ENCODE measurements at regions not wholly inside any gene's neighbourhood (a gene's known extent, or its start where the extent isn't known, plus 50 kb on each side); places are given as distances from the start of the nearest gene placed in this dataset.

DNA sequence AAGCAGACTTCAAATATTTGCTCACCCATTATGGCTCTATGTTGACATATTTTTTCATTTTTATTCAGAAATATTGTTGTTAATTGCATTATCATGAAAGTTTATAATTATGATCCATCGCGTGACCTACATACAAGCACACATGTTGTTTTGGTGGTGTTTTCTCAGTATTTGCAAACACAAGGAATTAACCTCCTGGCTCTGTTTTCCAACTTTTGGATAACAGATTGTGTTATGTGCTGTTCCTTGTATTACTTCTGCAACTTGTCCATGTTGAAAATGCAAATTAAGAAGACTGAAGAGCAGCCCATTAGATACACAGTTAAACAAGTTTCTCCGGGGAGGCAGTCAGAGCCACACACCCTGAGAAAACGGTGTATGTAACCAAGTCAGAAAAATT lies 201.2 kb downstream of the SEC23A start:
- DNase-seq (ENCODE audit: low spot score), result no peak

DNA sequence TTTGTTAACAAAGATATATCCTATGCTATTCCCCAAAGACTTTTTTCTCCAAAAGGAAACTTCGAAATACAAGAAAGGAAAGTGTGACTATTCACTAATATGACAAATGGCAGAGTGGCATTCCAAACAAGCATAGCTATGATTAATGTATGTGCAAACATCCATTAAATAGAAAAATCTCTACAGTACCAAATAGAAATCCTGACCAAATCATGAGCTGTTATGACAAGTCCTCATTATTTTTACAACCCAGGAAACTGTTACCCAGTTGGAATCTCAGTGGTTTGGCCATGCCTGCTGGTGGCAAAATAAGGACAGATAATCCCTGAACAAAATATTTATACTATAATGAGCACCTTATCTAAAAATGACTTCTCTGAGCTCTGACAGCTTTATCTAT lies 202.1 kb downstream of the SEC23A start:
- DNase-seq (ENCODE audit: low spot score), result no peak

DNA sequence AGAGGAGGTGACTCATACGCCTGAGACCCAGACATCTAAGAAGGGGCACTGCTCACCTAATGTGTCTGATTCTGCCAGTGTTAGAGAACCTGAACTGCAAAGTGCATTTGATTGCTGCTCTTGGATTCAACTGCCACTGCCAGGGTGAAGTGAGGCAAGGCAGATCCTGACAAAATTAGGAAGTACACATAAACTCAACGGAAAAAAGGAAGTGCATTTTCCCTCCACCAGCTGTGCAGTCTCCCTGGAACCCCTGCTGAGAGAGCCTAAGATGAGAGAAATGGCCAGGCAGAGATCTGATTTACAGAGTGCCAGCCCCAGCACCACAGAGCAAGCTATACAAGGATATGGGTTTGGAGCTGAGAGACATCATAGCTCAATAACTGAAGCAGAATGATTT lies 215.3 kb downstream of the SEC23A start:
- DNase-seq (ENCODE audit: low spot score), result no peak

DNA sequence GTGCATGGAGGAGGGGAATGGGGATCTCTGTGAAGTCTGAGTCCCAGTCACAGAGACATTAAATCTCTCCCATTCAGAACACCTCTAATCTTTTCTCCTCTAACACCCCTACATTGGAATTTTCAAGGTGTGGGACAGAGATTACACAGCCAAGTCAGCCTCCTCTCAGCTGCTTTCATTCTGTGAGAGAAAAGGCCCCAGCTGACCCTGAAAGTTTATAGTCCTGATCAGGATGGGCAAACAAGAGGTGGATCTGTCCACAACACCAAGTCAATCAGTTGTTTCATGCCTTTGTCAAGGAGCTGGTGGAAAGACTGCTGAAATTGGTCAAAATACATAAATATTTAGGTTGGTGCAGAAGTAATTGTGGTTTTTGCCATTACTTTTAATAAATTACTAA lies 218.9 kb downstream of the SEC23A start:
- no peak for DNase-seq (ENCODE audit: low spot score)

DNA sequence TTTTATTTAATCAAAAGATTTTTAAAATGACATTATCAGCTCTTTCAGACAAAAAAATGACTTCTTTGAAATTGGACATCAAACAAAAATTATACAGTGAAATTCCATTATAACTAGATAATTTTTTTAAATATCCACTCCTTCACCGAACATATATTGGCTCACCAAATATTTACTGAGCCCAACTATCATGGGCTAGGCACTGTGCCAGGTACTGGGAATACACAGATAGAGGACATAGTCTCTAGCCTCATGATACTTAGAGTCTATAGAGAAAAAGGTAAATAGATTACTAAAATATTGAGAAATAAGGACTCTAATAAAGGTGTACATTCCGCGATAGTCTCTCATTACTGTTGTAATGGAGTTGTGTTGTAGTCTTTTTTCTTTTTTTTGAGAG lies 219.9 kb downstream of the SEC23A start:
- DNase-seq (ENCODE audit: low spot score), result no peak

DNA sequence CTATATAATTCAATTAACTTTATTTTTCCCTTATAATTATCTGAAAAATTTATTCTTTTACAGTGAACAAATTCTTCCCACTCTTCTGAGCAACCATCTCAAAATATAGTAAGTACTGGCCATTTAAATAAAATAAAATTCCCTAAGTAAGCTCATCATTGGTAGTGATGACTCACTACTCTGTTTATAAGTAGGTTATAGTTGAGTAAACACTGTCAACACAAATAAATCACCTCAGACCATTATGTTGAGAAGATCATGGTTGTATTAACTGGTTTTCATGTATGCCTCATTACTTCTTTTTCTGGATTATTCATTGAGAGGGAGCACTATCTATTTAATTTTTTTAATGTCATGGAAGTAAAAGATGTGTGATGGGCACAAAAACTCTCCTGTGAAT lies 220.5 kb downstream of the SEC23A start:
- peak; percentile 24 for DNase-seq (ENCODE audit: low spot score)

DNA sequence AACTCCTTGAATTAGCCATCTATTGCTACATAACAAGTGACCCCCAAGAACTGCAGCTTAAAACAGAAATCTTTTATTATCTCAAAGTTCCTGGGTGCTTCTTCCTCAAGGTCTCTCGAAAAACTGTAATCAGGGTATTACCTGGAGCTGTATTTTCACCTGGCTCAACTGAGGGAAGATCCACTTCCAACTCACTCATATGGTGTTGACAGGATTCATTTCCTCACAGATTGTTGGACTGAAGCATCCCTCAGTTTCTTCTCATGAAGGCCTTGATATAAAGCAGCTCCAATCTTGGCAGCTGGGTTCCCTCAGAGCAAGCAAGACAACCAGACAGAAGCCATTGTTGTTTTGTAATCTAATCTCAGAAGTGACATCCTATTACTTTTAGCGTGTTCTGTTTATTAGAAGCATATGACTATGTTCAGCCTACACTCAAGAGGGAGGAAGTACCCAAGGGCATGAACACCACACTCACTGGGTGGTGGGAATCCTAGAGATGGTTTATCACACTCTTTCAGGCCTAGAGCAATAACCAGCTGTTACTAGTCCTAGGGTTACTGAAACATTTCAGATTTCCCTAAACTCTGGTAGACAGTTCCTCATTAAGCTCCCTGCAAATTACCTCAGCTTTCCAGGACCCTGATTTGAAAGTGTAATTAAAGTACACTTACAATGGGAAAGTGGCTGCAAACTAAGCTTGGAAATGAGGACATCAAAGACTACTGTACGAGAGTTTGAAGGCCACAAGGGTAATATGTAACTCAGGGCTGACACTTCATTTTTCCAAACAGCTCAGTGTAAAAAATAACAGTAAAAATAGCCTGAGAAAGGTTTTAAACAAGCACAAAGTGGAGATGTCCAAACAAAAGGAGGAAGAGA lies 222.2 kb downstream of the SEC23A start:
- DNase-seq (ENCODE audit: low spot score), result no peak

DNA sequence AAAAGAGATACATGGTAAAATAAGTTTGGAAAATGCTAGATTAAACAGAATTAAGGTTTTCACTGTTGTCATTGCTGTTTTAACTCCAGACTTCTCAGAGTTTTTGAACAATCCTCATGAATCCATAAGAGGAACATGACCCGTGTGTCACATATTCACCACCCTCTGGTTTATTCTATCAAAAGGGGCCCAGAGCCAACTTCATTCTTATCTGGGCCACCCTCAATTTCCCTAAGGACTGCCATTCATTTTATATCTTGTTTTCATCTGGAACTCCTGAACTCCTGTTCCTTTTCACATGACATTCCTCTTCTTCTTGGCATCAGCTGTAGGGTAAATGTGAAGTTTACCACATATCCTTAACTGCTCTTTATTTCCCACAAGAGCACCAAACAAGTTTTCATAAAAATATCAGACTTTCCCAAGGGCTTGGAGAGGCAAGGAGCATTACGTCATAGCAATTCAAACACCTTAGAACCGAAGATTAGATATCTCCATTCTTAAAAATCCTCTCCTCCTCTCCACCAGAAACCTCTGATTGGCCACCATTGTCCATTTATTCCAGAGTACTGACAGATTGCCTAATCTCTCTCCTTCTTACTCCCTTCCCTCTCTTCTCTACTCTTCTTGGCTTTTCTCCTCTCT lies 225.2 kb downstream of the SEC23A start:
- DNase-seq (ENCODE audit: low spot score), result no peak

DNA sequence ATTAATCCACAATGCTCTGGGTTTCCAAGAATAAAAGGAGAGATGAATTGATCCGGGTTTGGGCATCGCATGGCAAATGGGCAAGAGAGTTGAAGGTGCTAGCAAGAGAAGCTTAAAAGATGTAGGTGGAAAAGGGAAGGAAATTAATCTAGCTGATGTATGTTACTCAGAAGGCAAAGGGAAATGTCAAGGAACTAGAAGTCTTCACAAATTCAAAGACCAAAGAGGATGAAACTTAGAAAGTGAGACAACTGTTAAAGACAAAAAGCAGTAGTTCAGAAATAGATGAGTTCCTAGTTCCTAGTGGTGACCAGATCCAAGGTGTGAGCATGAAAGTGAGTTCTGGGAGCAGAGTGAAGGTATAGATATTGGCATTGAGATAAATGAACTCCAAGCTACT lies 228.3 kb downstream of the SEC23A start:
- no peak for DNase-seq (ENCODE audit: low spot score)

DNA sequence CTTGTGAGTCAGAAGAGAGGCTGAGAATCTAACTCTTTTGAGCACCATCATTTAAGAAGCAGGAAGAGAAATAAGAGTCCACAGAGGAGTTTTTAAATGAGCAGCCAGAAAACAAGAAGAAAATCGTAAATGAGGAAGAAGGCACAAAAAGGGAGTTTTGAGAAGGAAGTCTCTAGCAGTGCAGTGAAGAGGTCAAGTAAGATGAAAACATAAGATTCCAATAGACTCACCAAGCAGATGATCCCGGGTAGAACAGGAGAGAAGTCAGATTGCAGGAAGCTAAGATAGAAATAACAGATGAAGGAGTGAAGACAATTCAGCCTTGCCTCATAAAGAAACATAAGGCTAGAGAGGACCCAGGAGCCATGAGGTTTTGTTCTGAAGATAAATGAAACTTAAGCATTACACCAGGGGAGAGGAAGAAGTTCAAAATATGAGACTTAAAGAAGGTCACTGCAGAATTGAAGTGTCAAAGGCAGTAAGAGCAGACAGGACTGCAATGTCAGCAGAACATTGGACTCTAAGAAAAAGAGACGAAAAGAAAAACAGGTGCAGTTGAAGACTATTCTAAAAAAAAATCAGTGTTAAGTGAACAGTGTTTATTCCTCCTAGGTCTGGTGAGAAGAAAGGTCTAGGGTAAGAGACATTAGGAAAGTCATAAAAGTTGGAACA lies 229.0 kb downstream of the SEC23A start:
- DNase-seq (ENCODE audit: low spot score), result no peak

DNA sequence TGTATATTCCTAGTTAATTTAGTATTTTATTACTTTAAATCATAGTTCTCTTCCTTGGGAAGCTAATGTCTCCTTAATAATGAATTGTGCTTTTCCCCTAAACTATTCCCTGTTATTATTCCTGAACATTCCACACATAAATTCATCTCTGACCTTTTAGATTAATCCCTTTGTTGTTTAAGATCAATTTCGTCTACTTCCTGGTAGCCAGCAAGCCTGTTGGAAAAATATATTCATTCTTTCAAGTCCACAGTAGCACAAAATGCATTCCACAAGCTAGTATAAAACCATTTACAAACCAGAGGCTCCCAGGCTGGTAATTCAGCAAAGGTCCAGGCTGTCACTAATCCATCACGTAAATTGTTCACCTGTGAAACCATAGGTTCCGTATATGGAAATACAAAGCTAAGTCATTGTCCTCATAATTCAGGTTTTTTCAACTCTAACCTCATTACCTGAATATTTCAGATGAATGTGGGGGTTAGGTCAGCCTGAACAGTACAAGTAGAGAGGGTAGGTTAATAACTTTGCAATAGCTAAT lies 232.7 kb downstream of the SEC23A start:
- DNase-seq (ENCODE audit: low spot score), result no peak

DNA sequence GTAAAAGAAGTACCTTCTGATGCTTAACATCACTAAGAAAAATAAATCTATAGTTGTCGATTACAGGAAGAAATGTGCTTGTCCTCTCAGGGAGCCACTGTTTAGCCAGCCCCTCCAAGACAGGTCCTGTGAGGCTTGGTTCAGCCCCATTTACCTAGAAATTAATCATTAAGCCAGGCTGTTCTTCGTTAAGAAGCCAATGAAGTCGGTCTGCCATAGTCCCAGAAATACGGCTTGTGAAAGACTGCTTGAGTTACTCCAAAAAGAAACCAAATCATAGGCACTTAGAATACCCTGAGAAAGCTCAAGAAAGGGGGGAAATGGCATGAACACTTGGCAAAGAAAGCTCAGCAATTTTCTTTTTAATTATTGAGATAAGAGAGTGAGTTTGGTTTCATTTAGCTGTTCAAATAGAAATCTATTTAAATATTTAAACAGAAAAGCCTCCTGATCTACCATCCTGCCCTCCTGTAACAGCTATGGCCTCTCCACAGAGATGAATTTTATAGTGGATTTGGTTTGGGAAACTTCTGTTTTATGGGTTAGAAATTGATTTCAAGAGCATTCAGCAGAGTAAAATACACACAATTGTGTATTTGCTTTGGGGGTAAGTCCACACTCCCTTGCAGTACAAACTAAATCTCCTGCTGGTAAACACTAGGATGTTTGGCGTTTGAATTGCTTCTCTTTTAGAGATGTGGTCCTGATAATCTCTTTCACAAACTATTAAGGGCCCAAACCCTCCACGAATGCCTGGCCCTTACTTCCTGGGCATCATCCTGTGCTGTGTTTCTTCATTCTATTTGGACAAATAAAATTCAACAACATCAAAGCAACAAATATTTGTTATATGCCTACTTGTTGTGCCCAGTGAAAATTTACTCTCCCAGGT lies 234.4 kb downstream of the SEC23A start:
- no peak for DNase-seq (ENCODE audit: low spot score)

DNA sequence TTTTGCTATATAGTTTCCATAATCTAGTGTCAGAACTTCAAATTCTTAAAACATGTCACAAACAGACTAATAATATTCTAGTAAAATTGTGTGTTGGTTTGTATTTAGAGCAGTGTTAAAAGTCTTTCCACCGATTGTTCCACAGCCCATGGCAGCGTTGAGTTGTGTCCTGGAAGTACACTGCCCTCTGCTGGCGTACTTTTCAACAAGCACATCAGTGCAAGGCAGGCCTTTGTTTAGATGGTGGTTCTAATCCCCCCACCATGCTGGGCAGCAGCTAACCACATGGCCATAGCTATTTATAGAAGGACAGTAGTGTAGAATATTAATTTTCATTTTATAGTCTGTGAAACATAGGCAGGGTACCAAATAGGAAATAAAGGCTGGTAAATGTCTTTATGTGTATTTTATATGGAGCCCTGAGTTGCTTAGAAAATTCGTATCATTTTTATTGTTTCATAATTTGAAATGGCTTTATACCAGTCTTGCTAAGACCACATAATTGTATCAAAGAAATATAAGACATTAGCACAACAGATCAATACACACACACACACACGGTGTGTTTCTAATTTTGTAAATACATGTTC lies 235.4 kb downstream of the SEC23A start:
- peak; percentile 65 for DNase-seq (ENCODE audit: low spot score)

DNA sequence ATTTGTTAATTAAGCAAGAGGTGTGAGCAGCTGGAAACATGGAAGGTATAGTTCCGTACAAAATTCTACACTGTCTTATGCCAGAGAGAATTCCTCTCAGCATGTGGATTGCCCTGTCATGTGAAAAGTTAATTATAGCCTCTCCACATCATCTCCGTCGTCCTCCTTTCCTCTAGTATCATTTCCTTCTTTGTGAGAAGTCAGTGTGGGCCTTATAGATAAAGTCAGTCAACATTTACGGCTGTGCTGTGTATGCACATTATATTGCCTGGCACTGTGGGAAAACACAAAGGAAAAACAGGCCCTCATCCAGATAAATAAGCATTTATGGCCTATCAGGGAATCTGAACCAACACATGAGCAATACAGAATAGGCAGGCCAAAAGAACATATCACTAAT lies 236.6 kb downstream of the SEC23A start:
- no peak for DNase-seq (ENCODE audit: low spot score)

DNA sequence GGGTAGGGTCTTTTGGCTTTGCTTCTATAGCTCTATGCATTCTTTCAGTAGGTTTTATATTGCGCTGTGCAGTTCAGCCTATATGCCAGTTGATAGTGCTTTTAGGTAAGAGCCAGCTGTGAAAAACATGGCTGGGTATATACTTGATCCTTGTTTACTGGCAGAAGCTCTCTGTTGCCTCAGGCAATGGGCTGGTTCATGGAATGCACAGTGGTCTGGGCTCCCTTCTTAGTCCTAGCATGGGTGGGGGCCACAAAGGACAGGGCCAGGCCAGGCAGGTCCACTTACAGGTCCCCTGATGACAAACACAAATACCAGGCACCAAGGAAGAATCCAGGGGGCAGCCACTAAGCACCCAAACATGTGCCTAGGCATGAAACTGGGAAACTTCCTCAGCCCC lies 240.7 kb downstream of the SEC23A start:
- no peak for DNase-seq (ENCODE audit: low spot score)

DNA sequence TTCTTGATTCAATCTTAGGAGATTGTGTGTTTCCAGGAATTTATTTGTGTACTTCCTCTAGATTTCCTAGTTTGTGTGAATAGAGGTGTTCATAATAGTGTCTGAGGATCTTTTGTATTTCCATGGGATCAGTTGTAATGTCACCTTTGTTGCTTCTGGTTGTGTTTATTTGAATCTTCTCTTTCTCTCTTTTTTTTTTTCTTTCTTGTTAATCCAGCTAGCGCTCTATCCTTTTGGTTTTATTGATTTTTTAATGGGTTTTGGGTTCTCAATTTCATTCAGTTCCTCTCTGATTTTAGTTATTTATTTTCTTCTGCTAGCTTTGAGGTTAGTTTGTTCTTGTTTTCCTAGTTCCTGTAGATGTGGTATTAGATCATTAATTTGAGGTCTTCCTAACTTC lies 242.5 kb downstream of the SEC23A start:
- DNase-seq (ENCODE audit: low spot score), result no peak

DNA sequence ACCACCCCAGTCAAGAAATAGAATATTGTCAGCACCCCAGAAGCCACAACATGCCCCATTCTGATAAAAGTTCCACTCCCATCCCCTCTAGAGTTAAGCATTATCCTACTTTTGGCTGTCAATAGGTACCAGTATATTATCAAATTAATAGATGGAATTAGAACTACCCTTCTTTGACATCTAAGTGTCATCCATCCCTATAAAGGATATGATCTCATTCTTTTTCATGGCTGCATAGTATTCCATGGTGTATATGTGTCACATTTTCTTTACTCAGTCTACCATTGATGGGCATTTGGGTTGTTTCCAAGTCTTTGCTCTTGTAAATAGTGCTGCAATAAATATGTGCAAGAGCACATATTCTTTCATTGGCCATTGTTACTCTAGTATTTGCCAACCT lies 246.2 kb downstream of the SEC23A start:
- DNase-seq (ENCODE audit: low spot score), result no peak

DNA sequence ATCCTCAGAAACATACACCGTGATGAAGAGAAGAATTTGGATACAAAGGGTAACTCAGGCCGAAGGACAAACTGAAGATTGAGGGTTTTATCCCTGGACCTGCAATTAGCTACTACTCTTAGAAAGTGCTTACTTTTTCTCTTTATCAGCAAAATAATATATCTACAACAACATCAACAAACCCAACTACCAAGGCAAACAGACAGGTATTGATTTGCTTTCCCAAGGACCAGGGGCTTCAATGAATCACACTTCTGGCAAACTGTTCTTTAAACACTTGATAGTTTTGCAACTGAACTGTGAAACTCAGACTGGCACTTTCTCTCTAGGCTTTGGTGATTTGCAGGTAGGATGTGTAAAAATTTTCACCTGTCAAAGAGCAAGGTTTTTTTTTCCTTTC lies 247.5 kb downstream of the SEC23A start:
- DNase-seq (ENCODE audit: low spot score), result no peak

DNA sequence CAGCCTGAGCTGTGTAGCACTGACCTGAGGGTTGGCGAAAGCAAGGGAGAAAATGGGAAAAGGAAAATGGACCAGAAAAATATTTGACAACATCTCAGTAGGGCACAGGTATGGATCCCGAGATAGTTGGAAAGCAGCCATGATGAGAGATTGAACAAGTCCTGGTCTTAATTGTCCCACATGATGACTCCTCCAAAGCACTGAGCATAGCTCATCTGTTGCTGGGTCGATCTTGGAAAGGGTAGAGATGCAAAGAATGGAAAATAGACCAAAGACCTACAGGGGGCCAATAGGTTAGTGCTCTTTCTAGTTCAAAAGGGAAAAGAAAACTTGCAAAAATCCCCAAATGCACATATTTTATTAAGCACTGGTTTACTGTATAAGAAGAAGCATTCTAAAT lies 251.9 kb downstream of the SEC23A start:
- DNase-seq (ENCODE audit: low spot score), result no peak

DNA sequence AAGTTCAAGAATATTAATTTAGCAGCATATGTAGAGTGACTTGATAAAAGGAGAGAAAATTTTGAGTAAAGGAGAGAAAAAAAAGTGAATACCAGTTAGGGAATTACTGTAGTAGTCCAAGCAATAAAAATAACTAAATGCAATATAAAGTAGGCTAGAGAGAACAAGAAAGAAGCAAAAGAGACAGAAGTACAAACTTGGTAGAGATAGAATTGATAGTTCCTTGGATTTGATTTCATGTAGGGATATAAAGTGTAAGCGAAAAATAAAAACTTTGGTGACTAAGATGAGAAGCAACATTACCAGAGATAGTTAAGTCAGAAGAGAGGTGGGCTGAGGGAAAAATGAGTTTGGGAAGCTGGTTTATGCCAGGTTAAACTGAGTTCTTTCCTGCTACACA lies 252.4 kb downstream of the SEC23A start:
- no peak for DNase-seq (ENCODE audit: low spot score)

DNA sequence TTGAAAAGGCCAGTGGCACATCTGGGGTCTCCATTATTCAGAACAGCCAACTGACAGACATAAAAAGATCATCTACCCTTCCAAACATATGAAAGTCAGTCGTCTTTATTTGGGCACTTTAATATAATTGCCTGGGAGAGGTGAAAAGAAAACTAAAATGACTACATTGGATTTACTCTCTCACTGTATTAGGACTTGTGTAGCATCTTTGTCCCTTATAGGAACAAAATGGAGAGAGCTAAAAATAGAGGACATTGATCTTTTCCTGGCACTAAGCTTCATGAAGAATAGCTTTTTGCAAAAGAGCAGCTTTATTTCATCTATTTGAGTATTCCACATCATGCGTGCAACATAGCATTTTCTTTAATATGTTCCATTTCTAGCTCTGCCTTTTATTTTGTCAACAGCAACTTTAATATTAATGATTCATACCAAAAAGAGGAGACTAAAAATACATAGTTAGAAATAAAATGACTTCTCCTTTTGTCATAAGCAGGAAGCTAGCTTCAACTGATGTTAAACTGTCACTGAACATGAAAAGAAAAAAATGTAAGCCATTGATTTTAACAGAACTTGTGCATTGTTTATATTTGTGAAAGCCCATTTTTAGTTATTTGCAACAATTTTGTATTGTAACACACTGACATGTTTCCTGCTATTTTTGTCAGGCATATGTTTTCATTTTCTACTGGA lies 254.6 kb downstream of the SEC23A start:
- DNase-seq (ENCODE audit: low spot score), result no peak

All from SW480 (cell line).